Retina (tissue), 1 donor: ENCODE measurements at regions not wholly inside any gene's neighbourhood (a gene's known extent, or its start where the extent isn't known, plus 50 kb on each side); places are given as distances from the start of the nearest gene placed in this dataset.

Source experiments
- DNase-seq: peaks from one replicate; pipeline ENCODE4 v3.0.0-alpha.2; 2016

DNA sequence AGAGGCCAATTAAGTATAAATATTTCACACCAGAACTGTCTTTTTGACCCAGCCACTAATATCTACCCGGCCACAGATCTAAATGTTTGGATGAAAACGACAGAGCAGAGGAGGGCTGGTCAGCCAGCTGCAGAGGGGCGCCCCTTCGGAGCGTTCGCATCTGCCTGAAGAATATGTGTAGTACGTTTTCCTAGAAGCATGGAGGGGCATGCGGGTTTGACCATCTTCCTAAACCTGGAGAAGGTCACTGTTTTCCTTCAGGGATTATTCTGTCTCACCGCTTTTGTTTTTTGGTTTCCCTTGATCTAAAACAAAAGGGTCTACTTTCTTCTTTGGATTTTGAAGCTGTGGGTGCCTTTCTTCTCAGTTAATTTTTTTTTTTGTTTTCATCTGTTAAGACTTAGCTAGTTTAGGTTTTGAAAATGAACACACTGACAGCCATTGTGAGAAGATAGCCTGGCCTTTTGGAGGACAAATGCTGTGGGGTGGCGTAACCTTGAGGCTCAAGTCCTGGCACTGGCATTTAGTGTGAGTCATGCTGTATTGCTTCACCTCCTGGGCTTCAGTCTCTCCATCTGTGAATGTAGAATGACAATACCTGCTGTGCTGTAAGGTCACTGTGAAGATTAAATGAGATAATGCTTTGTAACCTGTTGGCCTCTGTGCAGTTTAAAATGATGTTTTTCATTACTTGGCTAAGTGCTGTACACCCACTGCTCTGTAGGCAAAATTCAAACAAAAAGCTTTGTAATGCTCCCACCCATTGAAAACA, 74.1 kb upstream of the IRF2BP2 start:
- no peak for DNase-seq

DNA sequence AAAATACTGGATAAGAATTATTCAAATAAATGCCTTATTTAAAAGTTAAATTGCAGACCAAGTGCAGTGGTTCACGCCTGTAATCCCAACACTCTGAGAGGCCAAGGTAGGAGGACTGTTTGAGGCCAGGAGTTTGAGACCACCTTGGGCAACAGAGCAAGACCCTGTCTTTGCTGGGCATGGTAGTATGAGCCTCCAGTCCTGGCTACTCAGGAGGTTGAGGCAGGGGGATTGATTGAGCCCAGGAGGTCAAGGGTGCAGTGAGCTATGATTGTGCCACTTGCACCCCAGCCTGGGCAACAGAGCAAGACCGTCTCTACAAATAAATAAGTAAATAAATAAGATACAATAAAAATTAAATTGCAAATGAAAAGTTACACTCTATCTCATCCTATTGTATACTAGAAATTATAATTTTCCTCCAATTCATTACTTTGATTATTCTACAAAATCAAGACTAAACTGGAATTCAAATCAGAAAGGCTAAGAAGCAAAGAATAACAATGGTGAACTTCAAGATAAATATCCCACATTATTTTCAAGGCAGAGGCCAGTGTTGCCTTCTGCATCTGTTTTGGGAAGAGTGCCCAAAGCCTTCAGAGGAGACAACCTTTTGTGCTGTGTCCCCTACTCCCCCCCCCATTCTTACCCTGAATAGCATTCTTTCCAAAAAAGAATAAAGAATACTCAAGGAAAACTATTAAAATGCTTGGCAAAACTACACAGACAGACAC, 73.3 kb upstream of the IRF2BP2 start:
- DNase-seq, result no peak

DNA sequence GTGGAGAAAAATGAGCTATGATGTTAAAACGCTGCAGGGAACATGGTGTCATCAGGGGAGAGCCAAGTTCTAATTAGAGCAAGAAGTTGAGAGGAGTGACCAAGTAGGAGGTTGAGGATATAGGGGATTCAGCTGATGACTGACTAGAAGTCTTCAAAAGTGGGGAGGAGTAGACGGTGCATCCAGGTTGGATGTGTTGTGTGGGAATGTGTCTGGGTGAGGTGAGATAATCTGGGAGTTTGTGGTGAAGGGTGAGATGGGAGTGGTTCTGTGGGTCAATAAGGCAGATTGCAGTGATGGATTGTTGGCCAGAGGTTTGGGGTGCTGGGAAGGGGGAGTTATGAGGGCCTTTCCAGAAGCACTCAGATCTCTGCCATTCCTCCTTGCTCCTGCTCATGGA, 72.0 kb upstream of the IRF2BP2 start:
- DNase-seq, result no peak

DNA sequence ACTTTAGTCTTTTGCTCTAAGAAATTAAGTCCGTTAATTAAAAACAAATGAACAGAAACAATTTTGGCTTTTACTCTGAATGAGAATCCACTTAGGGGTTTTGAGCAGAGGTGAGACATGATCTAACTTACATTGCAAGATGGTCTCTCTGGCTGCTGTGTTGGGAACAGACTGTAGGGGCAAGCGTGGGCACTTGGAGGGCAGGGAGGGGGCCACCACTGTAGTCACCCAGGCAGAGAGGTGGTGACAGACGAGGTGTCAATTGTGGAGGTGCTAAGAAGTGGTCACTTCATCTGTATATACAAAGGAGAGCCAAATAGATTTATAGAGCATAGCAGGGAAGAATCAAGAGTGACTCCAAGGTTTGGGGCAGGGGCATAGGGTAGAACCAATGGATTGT, 71.1 kb upstream of the IRF2BP2 start:
- no peak for DNase-seq

DNA sequence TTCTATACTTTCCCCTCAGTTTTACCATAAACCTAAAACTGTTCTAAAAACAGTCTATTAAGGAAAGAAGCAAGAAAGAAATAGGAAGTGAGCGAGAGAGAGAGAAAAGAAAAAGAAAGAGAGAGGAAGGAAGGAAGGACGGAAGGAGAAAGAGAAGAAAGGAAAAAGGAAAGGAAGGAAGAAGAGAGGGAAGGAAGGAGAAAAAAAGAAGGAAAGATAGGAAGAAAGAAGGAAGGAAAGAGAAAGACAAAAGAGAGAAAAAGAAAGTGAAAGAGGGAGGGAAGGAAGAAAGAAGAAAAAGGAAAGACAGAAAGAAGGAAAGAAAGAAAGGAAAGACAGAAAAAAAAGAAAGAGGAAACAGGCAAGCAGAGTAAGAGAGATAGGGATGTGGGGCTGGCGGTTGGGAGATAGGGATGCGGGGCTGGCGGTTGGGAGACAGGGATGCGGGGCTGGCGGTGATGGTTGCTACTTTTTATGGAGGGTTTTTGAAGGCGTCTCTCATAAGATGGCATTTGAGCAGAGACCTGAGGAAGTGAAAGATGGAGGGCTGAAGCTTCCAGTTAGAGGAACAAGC, 70.4 kb upstream of the IRF2BP2 start:
- no peak for DNase-seq

DNA sequence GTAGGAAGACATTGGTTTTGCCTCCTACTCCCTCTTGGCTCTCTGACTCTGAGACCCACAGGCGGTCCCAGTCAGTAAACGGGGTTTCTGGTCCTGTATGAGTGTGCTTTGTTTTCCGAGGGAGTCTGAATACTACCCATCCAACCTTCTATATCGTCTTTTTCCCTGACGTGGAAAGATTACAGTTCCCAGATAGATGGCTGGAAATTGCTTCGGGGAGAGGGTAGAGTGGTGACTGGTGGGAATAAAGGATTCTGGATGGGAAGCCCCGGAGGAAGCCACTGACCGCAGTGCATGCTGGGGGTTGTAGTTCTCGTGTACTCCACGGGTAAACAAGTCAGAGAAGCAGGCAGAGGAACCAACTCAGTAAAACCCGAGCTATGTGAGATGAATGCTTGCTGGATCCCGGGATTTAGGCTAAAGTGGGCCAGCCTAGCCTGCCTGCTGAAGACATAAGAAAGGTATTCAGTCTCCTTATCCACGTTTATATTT, 66.2 kb upstream of the IRF2BP2 start:
- peak; percentile 86 for DNase-seq

DNA sequence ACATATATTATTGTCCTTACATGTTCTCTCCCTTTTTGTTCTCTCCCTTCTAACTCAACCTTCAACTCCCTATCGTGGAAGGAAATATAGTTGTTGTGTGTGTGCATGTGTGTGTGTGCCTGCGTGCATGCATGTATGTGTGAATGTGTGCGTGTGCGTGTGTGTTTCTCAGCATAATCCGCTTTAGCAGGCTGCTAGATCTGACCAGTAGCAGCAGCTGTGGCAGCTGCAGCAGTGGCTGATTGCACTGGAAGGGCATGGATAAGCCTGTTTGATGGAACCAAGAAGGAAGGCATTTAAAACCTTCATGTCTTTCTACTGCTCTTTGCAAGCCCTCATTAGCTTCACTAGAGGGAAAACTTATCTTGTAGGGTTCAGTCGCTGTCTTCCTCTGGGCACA, 65.6 kb upstream of the IRF2BP2 start:
- DNase-seq, result no peak

DNA sequence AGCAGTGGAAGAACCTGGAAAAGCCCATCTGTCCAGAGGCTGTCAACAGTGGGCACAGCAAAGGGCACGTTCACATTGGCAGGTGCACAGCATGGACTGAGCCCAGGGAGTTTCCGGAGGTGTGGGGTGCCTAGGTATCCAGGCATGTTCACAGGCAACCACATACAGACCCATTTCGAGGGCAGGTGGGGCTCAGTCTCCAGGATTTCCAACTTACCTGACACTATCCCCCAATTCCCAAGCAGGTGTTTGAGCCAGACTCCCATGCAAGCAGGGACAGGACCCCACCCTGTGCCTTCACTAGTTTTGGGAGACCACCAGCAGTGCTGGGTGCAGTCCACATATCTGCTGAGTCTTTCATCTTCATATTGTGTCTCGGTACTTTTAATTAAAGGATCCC, 65.0 kb upstream of the IRF2BP2 start:
- DNase-seq, result no peak

DNA sequence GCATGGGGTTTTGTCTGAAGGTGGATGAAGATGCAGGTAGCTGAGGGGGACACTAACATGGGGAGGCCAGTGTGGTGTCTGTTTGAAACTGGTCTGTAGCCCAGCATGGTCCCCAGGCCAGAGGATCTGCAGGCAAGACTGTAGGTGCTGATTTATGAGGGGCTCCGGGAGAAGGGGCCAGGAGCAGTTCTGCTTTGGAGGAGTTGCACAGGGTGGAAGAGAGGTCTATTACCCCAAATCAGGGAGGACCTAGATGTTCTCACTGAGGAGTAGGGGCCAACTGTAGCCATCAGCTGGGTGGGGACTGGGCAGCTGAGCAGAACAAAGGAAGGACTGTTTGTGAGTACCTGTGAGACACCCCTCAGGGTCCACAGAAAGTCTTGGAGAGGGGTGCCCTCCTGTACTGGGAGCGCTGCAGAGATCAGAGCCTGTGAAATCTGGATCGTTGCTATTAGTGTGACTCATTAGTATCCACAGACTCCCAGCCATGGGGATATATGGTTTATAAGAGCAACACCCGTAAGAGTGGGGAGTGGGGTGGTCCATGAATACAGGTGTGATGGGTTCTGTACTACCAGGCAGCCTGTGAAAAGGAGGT, 64.3 kb upstream of the IRF2BP2 start:
- no peak for DNase-seq

DNA sequence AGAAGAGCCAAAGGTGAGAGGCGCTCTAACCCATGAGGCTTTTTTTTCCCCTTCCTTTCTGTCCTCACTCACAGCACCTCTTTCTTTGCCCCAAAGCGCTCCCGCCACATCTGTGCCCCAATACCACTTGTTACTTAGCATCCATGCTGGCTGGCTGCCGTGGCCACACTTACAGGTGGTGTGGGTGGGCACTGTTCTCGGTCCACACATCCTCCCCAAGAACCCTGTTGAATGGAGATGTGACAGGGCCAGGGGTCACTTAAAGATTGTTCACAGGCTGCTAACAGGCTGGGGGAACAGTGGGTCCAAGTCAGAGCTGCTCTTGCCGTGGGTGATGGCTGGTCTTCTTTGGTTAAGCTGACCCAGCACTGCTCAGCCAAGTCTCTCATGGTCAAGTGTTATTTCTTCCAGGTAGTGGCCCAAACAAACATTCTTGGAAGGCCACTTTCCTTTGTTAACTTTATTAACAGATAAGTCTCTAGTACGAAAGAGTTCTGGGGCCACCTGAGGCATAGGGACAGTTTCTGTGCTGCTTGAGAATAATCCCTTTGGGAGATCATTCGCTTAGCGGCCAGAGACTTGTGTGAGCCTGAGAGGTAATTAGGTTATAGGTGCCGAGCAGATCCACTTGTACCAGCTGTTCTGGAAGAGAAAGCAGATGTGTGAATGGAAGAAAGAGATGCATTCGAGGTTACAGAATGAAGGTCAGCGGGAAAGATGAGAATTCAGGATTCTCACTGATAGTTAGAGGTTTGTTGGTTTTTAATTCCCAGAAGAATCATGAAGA, 62.6 kb upstream of the IRF2BP2 start:
- no peak for DNase-seq

DNA sequence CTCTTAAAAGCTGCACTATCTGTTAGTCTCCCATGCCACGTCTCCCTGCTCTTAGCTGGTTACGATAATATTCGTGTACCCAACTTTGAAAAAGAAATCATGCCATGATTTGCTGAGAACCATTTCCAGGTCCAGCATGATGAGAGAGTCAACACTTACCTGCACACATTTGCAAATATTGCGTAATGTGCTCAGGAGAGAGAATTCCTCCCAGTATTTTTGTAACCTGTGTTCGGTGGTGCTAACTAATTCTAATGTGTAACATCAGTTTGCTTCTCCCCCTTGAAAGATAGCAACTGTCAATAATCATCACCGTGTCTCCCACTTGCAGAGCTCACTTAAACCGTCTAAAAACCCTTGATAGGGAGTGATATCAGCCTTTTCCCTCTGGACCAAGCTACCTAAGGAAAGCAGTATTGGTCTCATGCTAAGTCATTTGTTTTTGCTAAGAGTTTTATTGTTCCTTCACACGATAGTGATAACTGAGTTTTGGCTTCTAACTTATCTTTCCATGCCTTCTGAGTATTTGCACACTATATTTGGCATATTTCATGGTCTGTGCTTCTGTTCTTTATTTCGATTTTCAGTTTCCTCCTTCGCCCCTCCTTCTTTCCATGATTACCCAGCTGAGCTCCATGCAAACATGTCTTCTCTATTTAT, 61.1 kb upstream of the IRF2BP2 start:
- no peak for DNase-seq

DNA sequence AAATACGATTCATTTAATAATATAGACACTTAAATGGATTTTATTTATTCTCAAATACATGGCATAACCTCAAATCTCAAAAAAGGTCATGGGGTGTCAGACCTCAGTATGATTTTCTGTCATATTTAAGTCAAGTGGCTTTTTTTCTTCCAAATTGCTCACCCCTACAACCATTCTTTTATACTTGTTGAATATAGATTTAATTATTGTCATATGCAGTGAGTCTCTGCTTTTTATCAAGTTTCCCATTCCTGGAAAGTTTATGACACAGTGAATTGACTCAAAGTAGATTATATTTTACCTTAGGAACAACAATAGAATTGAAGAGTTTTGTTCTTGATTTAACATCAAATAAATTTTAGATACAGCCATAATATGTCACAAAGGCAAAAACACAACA, 59.5 kb upstream of the IRF2BP2 start:
- no peak for DNase-seq

DNA sequence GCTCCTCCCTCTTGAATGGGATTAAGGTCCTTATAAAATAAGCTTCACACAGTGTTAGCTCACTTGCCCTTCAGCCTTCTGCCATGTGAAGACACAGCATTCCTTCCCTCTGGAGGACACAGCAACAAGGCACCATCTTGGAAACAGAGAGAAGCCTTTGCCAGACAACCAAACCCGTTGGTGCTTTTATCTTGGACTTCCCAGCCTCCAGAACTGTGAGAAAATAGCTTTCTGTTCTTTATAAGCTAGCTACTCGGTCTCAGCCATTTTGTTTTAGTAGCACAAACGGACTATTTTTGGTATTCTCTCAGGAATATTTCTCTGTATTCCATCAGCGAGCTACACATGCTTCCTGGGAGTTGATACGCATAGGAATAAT, 58.6 kb upstream of the IRF2BP2 start:
- no peak for DNase-seq

DNA sequence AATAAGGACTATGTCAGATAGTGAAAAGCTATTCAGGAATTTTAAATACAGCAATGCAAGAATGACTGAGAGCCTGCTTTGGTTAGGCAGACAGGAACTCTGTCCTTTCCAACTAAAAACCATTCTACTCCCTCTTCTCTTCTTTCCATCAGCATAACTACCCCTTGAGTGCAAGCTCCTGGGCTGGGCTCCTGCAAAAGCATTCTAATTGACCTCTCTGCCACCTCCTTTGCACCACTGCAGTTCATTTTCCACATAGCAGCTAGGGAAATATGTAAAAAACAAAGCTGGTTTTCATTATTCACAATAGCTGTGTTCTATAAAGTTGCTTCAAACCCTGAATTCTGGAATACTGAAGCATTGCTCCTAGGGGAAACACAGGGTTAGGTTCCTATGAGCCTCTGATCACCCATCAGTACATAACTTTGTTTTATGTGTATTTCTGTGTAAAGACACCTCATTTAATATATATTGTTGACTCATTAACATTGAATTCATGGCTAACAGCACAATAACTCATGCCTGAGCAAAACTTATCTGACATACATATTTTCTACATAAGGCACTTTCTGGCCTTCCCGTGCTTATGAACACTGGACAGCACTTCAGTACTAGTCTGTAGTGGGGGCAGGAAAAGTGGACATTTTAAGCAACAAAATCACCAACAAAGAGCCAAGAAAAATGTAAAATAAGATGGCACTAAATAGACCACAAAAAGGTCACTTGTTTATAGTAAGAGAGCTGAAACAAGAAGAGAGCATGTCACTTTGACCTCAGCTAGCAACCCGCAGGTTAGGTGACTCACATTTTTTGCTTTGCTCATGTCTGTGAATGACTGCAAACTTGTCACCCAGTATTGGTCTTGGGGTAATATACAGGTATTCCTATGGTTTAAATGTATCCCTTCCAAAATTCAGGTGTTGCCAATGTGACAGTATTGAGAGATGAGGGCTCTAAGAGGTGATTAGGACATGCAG, 57.9 kb upstream of the IRF2BP2 start:
- DNase-seq, result no peak

DNA sequence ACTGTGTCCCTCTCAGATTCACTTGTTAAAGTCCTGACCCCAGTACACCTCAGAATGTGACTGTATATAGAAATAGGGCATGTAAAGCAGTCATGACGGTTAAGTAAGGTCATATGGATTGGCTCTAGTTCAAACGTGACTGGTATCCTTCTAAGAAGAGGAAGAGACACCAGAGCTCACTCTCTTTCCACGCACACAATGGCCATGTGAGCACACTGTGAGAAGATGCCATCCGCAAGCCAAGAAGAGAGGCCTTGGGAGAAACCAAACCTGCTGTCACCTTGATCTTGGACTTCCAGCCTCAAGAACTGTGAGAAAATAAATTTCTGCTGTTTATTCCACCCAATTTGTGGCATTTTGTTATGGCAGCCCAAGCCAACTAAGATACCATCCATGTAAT, 56.8 kb upstream of the IRF2BP2 start:
- DNase-seq, result no peak

DNA sequence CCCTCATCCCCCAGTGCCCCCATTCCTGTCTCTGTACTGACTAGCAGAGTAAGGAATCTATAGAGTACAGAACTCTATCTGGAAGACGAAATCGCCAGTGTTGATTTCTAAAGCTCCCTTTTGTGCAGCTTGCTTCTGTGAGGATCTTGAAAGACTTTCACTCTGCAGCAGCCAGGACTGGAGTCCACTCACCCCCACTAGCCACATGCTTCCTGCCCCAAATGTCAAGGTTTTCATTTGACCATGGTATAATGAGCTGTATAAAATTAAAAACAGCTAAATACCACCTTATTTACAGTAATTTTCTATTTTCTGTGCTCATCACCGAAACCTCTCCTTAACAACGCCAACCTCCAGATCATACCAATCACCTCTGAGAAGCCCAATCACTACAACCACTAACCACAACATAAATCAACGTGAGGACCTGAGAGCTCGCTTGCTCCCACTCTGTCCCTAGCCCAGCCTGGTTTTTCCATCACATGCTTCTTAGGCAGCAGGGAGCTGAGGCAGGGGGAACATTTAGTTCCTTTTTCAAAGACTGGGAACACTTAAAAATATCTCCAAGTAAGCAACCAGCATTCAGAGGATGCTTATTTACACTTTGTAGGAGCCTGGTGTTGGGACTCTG, 56.1 kb upstream of the IRF2BP2 start:
- no peak for DNase-seq

DNA sequence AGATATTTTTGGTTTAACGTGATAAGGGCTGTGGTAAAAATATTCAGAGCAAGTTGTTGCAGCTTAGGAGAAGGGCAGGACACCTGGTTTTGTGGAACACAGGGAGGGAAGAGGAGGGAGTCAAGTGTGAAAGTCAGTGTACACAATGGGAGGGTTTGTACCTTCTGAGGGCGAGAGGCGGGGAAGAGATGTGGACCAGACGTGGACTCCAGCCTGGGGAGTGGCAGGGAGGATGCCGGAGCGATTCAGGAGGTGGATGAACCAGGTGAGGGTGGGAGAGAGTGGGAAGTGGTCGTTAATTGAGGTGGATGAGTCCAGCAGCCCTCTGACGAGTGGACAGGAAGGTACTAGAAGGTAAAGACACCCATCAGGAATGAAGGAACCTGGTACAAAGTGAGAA, 52.2 kb upstream of the IRF2BP2 start:
- DNase-seq, result no peak

DNA sequence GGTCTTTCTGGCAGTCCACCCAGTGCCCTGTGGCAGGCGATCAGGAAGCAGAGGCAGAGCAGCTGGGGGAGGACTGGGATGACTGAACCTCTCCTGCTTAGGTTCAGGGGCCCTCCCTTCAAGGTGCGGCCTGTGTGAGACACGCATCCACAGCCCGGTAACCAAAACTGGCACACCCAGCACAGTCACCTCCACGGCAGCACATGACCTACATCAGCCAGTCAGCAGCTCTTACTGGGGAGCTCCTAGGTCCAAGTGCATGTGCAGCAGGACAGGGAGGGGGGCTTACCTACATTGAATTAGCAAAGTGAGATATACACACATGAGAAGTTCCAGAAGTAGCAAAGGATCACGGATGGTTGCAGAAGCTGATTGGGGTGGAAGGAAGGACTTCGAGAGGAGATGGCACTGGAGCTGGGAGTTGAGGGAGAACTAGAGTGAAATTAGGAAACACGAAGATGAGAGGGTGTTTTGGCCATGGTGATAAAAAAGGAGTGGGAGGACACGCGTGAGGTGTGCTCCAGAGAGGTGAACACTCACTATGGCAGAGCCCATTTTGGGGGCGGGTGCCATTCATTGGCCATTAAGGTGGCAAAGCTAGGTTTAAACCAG, 51.4 kb upstream of the IRF2BP2 start:
- DNase-seq, result no peak

DNA sequence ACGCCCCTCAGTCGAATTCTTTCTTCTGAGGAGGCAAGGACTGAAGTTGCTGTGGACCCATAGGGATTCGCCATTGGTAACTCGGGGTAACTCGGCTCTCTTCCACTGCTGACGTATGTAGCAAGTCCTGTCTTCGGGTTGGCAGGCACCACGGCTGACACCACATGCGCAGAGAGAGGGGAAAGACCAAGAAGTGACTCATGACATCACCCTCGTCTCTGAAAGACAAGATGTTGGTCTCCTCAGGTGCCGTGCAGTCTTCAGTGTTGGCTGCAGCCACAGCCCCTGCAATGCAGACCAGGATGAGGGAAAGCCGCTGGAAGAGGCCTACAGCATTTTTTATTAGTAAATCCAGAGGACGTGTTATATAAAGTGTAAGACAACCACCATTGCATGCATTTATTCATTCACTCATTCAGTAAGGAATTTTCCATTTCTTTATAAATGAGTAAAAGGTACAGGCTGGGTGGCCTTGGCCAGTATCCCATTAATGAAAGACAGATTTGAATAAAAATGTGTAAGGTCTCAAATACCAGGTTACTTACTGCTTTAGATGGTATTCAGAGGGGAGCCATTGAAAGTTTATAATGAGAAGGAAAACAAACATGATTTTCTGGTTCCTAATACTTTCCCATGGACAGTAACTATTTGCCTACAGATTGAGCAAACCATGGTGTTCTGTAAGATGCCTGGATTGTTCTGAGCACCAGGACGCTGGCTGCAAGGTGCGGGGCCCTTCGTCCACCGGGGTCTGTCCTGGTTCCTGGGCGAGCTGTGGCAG, 50.7 kb upstream of the IRF2BP2 start:
- no peak for DNase-seq
